Fibroblast of villous mesenchyme (primary cell): ENCODE measurements at regions not wholly inside any gene's neighbourhood (a gene's known extent, or its start where the extent isn't known, plus 50 kb on each side); places are given as distances from the start of the nearest gene placed in this dataset.

Source experiments
- DNase-seq: peaks from one replicate; pipeline ENCODE4 v3.0.0-alpha.2; 2010; ENCODE audit warnings: low read depth
- H3K4me3 ChIP-seq: 2 replicates; pipeline ENCODE4 v1.5.1; 2011; ENCODE audit warnings: low read depth, mild to moderate bottlenecking, low read length
- TF ChIP-seq, protein P1 (sequence below): IDR thresholded peaks from 2 replicates; pipeline ENCODE4 v1.5.1; 2012; ENCODE audit warnings: low read depth, mild to moderate bottlenecking, low read length; ENCODE audit not compliant: insufficient read depth

- peak; percentile 22 for DNase-seq
- no peak overlapping the region for H3K4me3 ChIP-seq
- TF ChIP-seq, protein P1, sequence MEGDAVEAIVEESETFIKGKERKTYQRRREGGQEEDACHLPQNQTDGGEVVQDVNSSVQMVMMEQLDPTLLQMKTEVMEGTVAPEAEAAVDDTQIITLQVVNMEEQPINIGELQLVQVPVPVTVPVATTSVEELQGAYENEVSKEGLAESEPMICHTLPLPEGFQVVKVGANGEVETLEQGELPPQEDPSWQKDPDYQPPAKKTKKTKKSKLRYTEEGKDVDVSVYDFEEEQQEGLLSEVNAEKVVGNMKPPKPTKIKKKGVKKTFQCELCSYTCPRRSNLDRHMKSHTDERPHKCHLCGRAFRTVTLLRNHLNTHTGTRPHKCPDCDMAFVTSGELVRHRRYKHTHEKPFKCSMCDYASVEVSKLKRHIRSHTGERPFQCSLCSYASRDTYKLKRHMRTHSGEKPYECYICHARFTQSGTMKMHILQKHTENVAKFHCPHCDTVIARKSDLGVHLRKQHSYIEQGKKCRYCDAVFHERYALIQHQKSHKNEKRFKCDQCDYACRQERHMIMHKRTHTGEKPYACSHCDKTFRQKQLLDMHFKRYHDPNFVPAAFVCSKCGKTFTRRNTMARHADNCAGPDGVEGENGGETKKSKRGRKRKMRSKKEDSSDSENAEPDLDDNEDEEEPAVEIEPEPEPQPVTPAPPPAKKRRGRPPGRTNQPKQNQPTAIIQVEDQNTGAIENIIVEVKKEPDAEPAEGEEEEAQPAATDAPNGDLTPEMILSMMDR = no peak
These were observed 383.7 kb downstream of the TLE1 start for GRCh38 chr9:81305561-81306182.

DNA sequence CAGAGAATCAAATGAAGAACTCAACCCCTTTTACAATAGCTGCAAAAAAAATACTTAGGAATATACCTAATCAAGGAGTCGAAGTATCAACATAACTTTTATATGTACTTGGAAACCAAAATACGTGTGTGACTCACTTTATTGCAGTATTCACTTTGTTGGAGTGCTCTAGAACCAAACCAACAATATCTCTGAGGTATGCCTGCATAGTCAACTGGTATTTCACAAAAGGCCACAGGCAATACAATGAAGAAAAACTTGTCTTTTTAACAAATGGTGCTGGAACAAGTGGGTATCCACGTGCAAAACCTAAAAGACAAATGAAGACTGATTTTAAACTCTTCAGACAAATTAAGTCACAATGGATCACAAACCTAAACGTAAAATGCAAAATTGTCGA is 385.7 kb downstream of the TLE1 start:
- DNase-seq = no peak
- no peak overlapping the region for H3K4me3 ChIP-seq
- TF ChIP-seq, protein P1 = no peak

DNA sequence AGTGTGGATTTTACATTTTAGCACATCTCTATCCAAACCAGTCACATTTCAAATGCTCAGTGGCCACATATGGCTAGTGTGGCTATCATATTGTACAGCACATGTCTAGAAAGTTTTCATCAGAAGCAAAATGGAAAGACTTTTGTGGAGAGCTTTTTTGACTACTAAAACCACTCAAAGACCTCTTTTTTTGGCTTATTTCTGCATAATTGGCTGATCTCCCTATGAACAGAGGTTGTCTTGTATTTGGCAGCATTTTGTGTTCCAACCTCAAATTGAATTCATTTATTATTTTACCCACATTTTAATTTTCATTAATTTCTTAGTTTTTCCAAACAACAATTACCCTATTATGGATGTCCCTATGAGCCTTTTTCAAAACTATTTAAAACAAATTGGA is 395.7 kb downstream of the TLE1 start:
- no peak for DNase-seq
- no peak overlapping the region for H3K4me3 ChIP-seq
- TF ChIP-seq, protein P1 = no peak

DNA sequence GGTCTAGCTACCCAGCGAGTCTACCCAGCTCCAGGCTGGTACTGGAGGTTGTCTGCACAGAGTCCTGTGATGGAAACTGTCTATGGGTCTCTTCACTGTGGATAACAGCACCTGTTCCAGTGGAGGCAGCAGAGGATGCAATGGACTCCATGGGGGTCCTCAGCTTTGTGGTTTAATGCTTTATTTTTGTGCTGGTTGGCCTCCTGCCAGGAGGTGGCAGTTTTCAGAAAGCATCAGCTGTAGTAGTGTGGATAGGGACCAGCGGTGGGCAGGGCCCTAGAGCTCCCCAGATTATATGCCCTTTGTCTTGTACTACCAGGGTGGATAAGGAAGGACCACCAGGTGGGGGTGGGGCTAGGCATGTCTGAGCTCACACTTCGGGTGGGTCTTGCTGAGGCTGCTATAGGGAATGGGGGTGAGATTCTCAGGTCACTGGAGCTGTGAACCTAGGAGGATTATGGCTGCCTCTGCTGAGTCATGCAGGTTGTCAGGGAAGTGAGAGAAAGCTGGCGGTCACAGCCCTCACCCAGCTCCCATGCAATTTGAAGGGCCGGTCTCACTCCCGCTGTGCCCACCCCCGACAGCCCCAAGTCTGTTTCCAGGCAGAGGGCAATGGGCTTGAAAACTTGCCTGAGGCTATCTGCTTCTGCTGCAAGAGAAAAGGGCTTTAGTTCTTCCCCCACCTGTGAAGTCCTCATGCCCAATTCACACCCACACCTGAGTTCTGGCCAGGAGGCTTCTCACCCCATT is 397.1 kb downstream of the TLE1 start:
- no peak for DNase-seq
- TF ChIP-seq, protein P1 = no peak
- no peak overlapping the region for H3K4me3 ChIP-seq

DNA sequence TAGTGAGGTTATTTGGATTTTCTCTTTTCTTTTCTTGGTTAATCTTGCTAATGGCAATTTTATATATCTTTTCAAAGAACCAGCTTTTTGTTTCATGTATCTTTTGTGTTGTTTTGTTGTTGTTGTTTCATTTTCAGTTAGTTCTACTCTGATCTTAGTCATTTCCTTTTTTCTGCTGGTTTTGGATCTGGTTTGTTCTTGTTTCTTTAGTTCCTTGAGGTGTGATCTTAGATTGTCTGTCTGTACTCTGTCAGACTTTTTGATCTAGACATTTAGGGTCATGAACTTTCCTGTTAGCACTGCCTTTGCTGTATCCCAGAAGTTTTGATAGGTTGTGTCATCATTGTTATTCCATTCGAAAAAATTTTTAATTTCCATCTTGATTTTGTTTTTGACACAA is 399.7 kb downstream of the TLE1 start:
- DNase-seq = no peak
- TF ChIP-seq, protein P1 = no peak
- no peak overlapping the region for H3K4me3 ChIP-seq

GRCh38 chr9:81268048-81268447 is 421.3 kb downstream of the TLE1 start:
- TF ChIP-seq, protein P1 = no peak
- DNase-seq = peak; percentile 48
- H3K4me3 ChIP-seq = no peak overlapping the region

DNA sequence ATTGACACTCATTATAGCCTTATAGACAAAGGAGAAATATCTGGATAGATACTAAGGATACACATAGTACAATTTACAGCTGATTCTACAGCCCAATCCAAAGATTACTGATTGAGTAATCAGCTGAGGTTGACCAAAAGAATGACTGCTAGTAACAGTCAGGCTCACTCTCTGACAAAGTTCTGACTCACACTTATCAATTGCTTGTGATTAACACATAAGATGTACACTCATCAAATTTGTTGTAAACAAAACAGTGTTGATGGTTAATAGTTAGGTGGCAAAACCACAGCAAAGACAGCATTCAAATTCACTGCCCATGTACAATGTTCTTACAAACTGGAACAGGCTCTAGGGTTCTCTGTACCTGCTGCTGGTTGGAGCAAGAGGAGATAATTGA is 422.7 kb downstream of the TLE1 start:
- no peak overlapping the region for H3K4me3 ChIP-seq
- TF ChIP-seq, protein P1 = no peak
- peak; percentile 28 for DNase-seq
